ENCODE measurements at regions not wholly inside any gene's neighbourhood (a gene's known extent, or its start where the extent isn't known, plus 50 kb on each side); places are given as distances from the start of the nearest gene placed in this dataset.

DNA sequence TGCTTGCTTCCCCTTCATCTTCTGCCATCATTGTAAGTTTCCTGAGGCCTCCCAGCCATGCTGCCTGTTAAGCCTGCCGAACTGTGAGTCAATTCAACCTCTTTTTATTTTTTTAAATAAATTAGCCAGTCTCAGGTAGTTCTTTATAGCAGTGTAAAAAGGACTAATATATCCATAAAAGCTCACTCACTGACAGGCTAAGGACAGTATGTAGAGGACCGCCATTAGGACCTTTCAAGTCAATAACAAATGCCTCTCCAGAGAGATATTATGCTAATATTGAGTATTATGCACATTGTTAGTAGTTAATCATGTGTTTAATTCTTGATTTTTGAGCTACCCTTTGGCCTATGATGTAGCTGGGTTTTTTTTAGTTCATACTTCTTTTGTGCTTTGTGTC, 62.6 kb upstream of the GYPA start:
- Histone ChIP-seq H3K9me3 (ENCODE audit: low read length) (peaks cover 4% of the 10 kb centered on the region; the same call in 1 of the 2 replicates), H3K4me2 (ENCODE audit: low read depth, low read length) (no peak overlapping the region), H3K79me2 (ENCODE audit: insufficient read depth, low read length) (no peaks in the 10 kb centered on the region), H3K27ac (ENCODE audit: extremely low read length, insufficient read depth, low read length) (no peak overlapping the region), H3K36me3 (replicated peaks in 1 of 2; ENCODE audit: control insufficient read depth in 1 of 2, insufficient read depth in 2 of 2, low read length in 2 of 2) (no peaks in the 10 kb centered on the region), H3K9ac (ENCODE audit: insufficient read depth, low read depth, low read length) (no peak overlapping the region), H4K20me1 (ENCODE audit: insufficient read depth, low read length) (no peaks in the 10 kb centered on the region), H3K27me3 (ENCODE audit: control insufficient read depth in 1 of 2, insufficient read depth in 2 of 2, low read length in 2 of 2) (no peaks in the 10 kb centered on the region), H3K4me3 (replicated peaks in 1 of 3; ENCODE audit: insufficient read depth in 1 of 3, low read depth in 2 of 3, low read length in 3 of 3) (no peak overlapping the region), H2AFZ (ENCODE audit: low read length) (no peak overlapping the region), H3K4me1 (ENCODE audit: insufficient read depth, low read length) (no peaks in the 10 kb centered on the region)
- in situ Hi-C loops (cut with HindIII; ENCODE audit: extremely low pct_ligation_motif_present, low pct_unique_long_range_greater_than_20kb) (no loop called here), intact Hi-C loops (cut with micrococcal nuclease; ENCODE audit: unreplicated experiment) (no loop called here)
- 4% methylated on average over 2 of the region's 2 CpGs for WGBS (ENCODE audit: low lambda C conversion rate)
- POLR2A ChIA-PET, result no interaction called here
- TF ChIP-seq, protein P1, sequence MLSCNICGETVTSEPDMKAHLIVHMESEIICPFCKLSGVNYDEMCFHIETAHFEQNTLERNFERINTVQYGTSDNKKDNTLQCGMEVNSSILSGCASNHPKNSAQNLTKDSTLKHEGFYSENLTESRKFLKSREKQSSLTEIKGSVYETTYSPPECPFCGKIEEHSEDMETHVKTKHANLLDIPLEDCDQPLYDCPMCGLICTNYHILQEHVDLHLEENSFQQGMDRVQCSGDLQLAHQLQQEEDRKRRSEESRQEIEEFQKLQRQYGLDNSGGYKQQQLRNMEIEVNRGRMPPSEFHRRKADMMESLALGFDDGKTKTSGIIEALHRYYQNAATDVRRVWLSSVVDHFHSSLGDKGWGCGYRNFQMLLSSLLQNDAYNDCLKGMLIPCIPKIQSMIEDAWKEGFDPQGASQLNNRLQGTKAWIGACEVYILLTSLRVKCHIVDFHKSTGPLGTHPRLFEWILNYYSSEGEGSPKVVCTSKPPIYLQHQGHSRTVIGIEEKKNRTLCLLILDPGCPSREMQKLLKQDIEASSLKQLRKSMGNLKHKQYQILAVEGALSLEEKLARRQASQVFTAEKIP (CRISPR knock-in tag; IDR thresholded peaks at IDR 0.05; ENCODE audit: borderline replicate concordance), result no peak
- no peak for TF ChIP-seq ZMYM4 (CRISPR knock-in tag; IDR thresholded peaks at IDR 0.05)
- TF ChIP-seq TSC22D2 (CRISPR knock-in tag; IDR thresholded peaks at IDR 0.05; ENCODE audit: borderline replicate concordance), result no peak
- no peak for TF ChIP-seq ZBTB20 (CRISPR knock-in tag; IDR thresholded peaks at IDR 0.05; ENCODE audit: borderline replicate concordance, low read depth)
- TF ChIP-seq ZNF367 (CRISPR knock-in tag; IDR thresholded peaks at IDR 0.05; ENCODE audit: borderline replicate concordance), result no peak
- TF ChIP-seq KLF9 (CRISPR knock-in tag; IDR thresholded peaks at IDR 0.05; ENCODE audit: low read depth), result no peak
- TF ChIP-seq, protein P2, sequence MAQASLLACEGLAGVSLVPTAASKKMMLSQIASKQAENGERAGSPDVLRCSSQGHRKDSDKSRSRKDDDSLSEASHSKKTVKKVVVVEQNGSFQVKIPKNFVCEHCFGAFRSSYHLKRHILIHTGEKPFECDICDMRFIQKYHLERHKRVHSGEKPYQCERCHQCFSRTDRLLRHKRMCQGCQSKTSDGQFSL (CRISPR knock-in tag; IDR thresholded peaks at IDR 0.05), result no peak
- TF ChIP-seq, protein P3, sequence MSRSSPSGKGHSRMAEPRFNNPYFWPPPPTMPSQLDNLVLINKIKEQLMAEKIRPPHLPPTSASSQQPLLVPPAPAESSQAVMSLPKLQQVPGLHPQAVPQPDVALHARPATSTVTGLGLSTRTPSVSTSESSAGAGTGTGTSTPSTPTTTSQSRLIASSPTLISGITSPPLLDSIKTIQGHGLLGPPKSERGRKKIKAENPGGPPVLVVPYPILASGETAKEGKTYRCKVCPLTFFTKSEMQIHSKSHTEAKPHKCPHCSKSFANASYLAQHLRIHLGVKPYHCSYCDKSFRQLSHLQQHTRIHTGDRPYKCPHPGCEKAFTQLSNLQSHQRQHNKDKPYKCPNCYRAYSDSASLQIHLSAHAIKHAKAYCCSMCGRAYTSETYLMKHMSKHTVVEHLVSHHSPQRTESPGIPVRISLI (CRISPR knock-in tag; IDR thresholded peaks at IDR 0.05; ENCODE audit: borderline replicate concordance), result no peak
- no peak for TF ChIP-seq MIER2 (CRISPR knock-in tag; IDR thresholded peaks at IDR 0.05)
- TF ChIP-seq ZNF569 (CRISPR knock-in tag; IDR thresholded peaks at IDR 0.05; ENCODE audit: borderline replicate concordance), result no peak
- no peak for TF ChIP-seq SNRNP70 (IDR thresholded peaks at IDR 0.05; ENCODE audit: low read depth, low read length)
- no peak for TF ChIP-seq KMT2A (CRISPR knock-in tag; IDR thresholded peaks at IDR 0.05)
- no peak for TF ChIP-seq FOSL2 (CRISPR knock-in tag; IDR thresholded peaks at IDR 0.05)
- TF ChIP-seq ZNF570 (CRISPR knock-in tag; IDR thresholded peaks at IDR 0.05; ENCODE audit: borderline replicate concordance), result no peak
- TF ChIP-seq RFXANK (CRISPR knock-in tag; IDR thresholded peaks at IDR 0.05), result no peak
- no peak for TF ChIP-seq ZNF619 (CRISPR knock-in tag; IDR thresholded peaks at IDR 0.05)
- TF ChIP-seq ZNF501 (CRISPR knock-in tag; IDR thresholded peaks at IDR 0.05), result no peak
- FAIRE-seq, result no peak
- CTCF ChIA-PET (ENCODE audit: low intra/inter-chr PET ratio, low total read pairs), result no interaction called here
- no TSS peak for BruUV-seq (replicated peaks)
- no peak for DNase-seq (ENCODE audit: low spot score)
- no peak for ATAC-seq
